IMR-90 (cell line): ENCODE measurements at regions not wholly inside any gene's neighbourhood (a gene's known extent, or its start where the extent isn't known, plus 50 kb on each side); places are given as distances from the start of the nearest gene placed in this dataset.

ENCODE experiments used
- ATAC-seq: fragments of 200-7000 bp; cut with Tn5 transposase; 2 replicates; pipeline ENCODE4 v1.9.1; 2020; ENCODE audit warnings: low read depth, mild to moderate bottlenecking, moderate library complexity
- BruUV-seq: library from RNA; stranded (reverse); fragments of 400-500 nt; replicated peaks from 2 replicates; lab custom pipeline; 2021; lab: Mats Ljungman, UMichigan
- CTCF ChIA-PET: fragments of 300-600 bp; formaldehyde crosslinking; extraction: SDS; loops from one replicate; lab custom pipeline; 2021; ENCODE audit warnings: antibody characterized with exemption; lab: Yijun Ruan, JAX
- POLR2A ChIA-PET: fragments of 300-600 bp; sonication (Branson Sonifier 250); formaldehyde crosslinking; loops from one replicate; lab custom pipeline; 2022; ENCODE audit warnings: antibody characterized with exemption; ENCODE audit not compliant: unreplicated experiment; lab: Charles Lee
- DNase-seq: peaks from one replicate; pipeline ENCODE4 v3.0.0; 2013
- H2AFZ ChIP-seq: replicated peaks from 2 replicates; pipeline ENCODE3; 2013; ENCODE audit warnings: low read length, mild to moderate bottlenecking; ENCODE audit not compliant: poor library complexity
- H2AK5ac ChIP-seq: 2 replicates; pipeline ENCODE4 v1.6.1; 2013; ENCODE audit warnings: low read depth, low read length, inconsistent platforms
- H2AK9ac ChIP-seq: replicated peaks from 2 replicates; pipeline ENCODE3; 2013; ENCODE audit warnings: mild to moderate bottlenecking, low read depth, low read length, moderate library complexity; ENCODE audit not compliant: poor library complexity
- H2BK120ac ChIP-seq: 2 replicates; pipeline ENCODE4 v1.6.1; 2013; ENCODE audit warnings: low read depth, low read length, inconsistent platforms
- H2BK15ac ChIP-seq: 3 replicates; pipeline ENCODE4 v1.6.1; 2013; ENCODE audit warnings: low read depth, low read length, inconsistent platforms
- H2BK20ac ChIP-seq: 2 replicates; pipeline ENCODE4 v1.6.1; 2013; ENCODE audit warnings: low read depth, mild to moderate bottlenecking, inconsistent platforms, low read length, moderate library complexity
- H2BK5ac ChIP-seq: 2 replicates; pipeline ENCODE4 v1.6.1; 2013; ENCODE audit warnings: mild to moderate bottlenecking, low read depth, low read length, inconsistent platforms; ENCODE audit not compliant: poor library complexity, severe bottlenecking
- H3K14ac ChIP-seq: replicated peaks from 2 replicates; pipeline ENCODE4 v1.6.1; 2013; ENCODE audit warnings: low read depth, low read length, inconsistent platforms
- H3K18ac ChIP-seq: 2 replicates; pipeline ENCODE4 v1.6.1; 2013; ENCODE audit warnings: low read depth, low read length, control low read depth
- H3K23ac ChIP-seq: 2 replicates; pipeline ENCODE4 v1.6.1; 2013; ENCODE audit warnings: low read depth, low read length, inconsistent platforms
- H3K27ac ChIP-seq: 2 replicates; pipeline ENCODE4 v1.5.1; 2013; ENCODE audit warnings: mild to moderate bottlenecking, control low read depth, low read length; ENCODE audit not compliant: insufficient read depth
- H3K27me3 ChIP-seq: 2 replicates; pipeline ENCODE4 v1.6.1; 2013; ENCODE audit warnings: low read length; ENCODE audit not compliant: control insufficient read depth, insufficient read depth
- H3K36me3 ChIP-seq: 2 replicates; pipeline ENCODE4 v1.6.1; 2013; ENCODE audit warnings: low read length, mixed read lengths; ENCODE audit not compliant: control insufficient read depth, insufficient read depth
- H3K4ac ChIP-seq: 2 replicates; pipeline ENCODE4 v1.6.1; 2013; ENCODE audit warnings: low read depth, low read length, inconsistent platforms
- H3K4me1 ChIP-seq: 2 replicates; pipeline ENCODE4 v1.6.1; 2013; ENCODE audit warnings: low read length, mixed read lengths; ENCODE audit not compliant: control insufficient read depth, insufficient read depth
- H3K4me2 ChIP-seq: 2 replicates; pipeline ENCODE4 v1.6.1; 2013; ENCODE audit warnings: low read depth, mild to moderate bottlenecking, control low read depth, low read length, moderate library complexity
- H3K4me3 ChIP-seq: 2 replicates; pipeline ENCODE4 v1.5.1; 2013; ENCODE audit warnings: low read depth, mild to moderate bottlenecking, control low read depth, low read length, moderate library complexity; ENCODE audit not compliant: insufficient read depth
- H3K56ac ChIP-seq: 2 replicates; pipeline ENCODE4 v1.6.1; 2013; ENCODE audit warnings: low read length, inconsistent platforms; ENCODE audit not compliant: insufficient read depth; ENCODE audit errors: extremely low read depth
- H3K79me1 ChIP-seq, 2 experiments: 2 replicates each; pipeline ENCODE4 v1.6.1; 2013; ENCODE audit warnings: low read length in 2 of 2, inconsistent platforms in 1 of 2, low read depth in 1 of 2
- H3K9ac ChIP-seq: 2 replicates; pipeline ENCODE4 v1.6.1; 2013; ENCODE audit warnings: low read depth, low read length, control low read depth
- H3K9me1 ChIP-seq: 2 replicates; pipeline ENCODE4 v1.6.1; 2013; ENCODE audit warnings: low read length, inconsistent platforms; ENCODE audit not compliant: insufficient read depth
- H3K9me3 ChIP-seq: 2 replicates; pipeline ENCODE4 v1.6.1; 2013; ENCODE audit warnings: low read length; ENCODE audit not compliant: control insufficient read depth, insufficient read depth
- H4K20me1 ChIP-seq: 2 replicates; pipeline ENCODE4 v1.6.1; 2013; ENCODE audit warnings: low read length, inconsistent platforms; ENCODE audit not compliant: insufficient read depth
- H4K5ac ChIP-seq: 2 replicates; pipeline ENCODE4 v1.6.1; 2013; ENCODE audit warnings: mild to moderate bottlenecking, low read depth, low read length, control low read depth
- H4K8ac ChIP-seq, 2 experiments: 2 replicates each; pipeline ENCODE4 v1.6.1; 2013; ENCODE audit warnings: low read depth in 2 of 2, low read length in 2 of 2, control low read depth in 1 of 2, inconsistent platforms in 1 of 2
- H4K91ac ChIP-seq: 2 replicates; pipeline ENCODE4 v1.6.1; 2013; ENCODE audit warnings: low read depth, low read length, inconsistent platforms; ENCODE audit not compliant: insufficient read depth
- BHLHE40 ChIP-seq: fragments of 150-350 bp; IDR thresholded peaks from 2 replicates; pipeline ENCODE4 v1.6.1; 2016; ENCODE audit warnings: mild to moderate bottlenecking, low read depth, low read length
- CEBPB ChIP-seq: IDR thresholded peaks from 2 replicates; pipeline ENCODE4 v1.6.1; 2012; ENCODE audit warnings: low read depth, low read length, improper control_type of control experiment
- CHD1 ChIP-seq: IDR thresholded peaks from 2 replicates; pipeline ENCODE4 v1.6.1; 2012; ENCODE audit warnings: low read depth, low read length, improper control_type of control experiment
- ELK1 ChIP-seq: fragments of 150-350 bp; IDR thresholded peaks from 2 replicates; pipeline ENCODE4 v1.6.1; 2016; ENCODE audit warnings: low read depth, mild to moderate bottlenecking, low read length, moderate library complexity, borderline replicate concordance
- FOS ChIP-seq: fragments of 150-350 bp; IDR thresholded peaks from 2 replicates; pipeline ENCODE4 v1.6.1; 2016; ENCODE audit warnings: low read depth, low read length
- MAFK ChIP-seq: IDR thresholded peaks from 2 replicates; pipeline ENCODE4 v1.6.1; 2012; ENCODE audit warnings: low read depth, low read length, improper control_type of control experiment
- MAZ ChIP-seq: IDR thresholded peaks from 2 replicates; pipeline ENCODE4 v1.6.1; 2012; ENCODE audit warnings: low read depth, mild to moderate bottlenecking, low read length, improper control_type of control experiment, moderate library complexity, borderline replicate concordance
- MXI1 ChIP-seq: IDR thresholded peaks from 2 replicates; pipeline ENCODE4 v1.6.1; 2012; ENCODE audit warnings: low read depth, mild to moderate bottlenecking, low read length, moderate library complexity, borderline replicate concordance
- NFE2L2 ChIP-seq: fragments of 150-350 bp; IDR thresholded peaks from 2 replicates; pipeline ENCODE4 v1.6.1; 2016; ENCODE audit warnings: low read depth, mild to moderate bottlenecking, low read length
- POLR2A ChIP-seq: IDR thresholded peaks from 2 replicates; pipeline ENCODE4 v1.6.1; 2012; ENCODE audit warnings: mild to moderate bottlenecking, low read depth, low read length
- RAD21 ChIP-seq: IDR thresholded peaks from 2 replicates; pipeline ENCODE4 v1.6.1; 2012; ENCODE audit warnings: low read length, improper control_type of control experiment
- RCOR1 ChIP-seq: IDR thresholded peaks from 2 replicates; pipeline ENCODE4 v1.6.1; 2012; ENCODE audit warnings: mild to moderate bottlenecking, low read length, improper control_type of control experiment; ENCODE audit not compliant: insufficient replicate concordance
- RFX5 ChIP-seq: IDR thresholded peaks from 2 replicates; pipeline ENCODE4 v1.8.0; 2012; ENCODE audit warnings: low read depth, mild to moderate bottlenecking, low read length, moderate library complexity
- SMC3 ChIP-seq: fragments of 150-350 bp; IDR thresholded peaks from 2 replicates; pipeline ENCODE4 v1.6.1; 2016; ENCODE audit warnings: low read depth, mild to moderate bottlenecking, antibody characterized with exemption, low read length, moderate library complexity
- WGBS, 2 experiments: methylation state at CpG; one replicate each; pipeline versions ENCODE4 v1.1.5 to v1.1.7; 2013; ENCODE audit warnings: missing lambda C conversion rate in 2 of 2; ENCODE audit not compliant: insufficient read length in 1 of 2; ENCODE audit errors: extremely low coverage in 2 of 2; 5-methylcytosine and 5-hydroxymethylcytosine counted together
- dilution Hi-C: fragments of 300-500 bp; cut with HindIII; formaldehyde crosslinking; loops from one replicate; pipeline ENCODE4 v1.14.3; 2018; ENCODE audit warnings: low sequenced_read_pairs; ENCODE audit not compliant: unreplicated experiment
- in situ Hi-C: fragments of 300-500 bp; cut with MboI; formaldehyde crosslinking; loops from 3 replicates; pipeline ENCODE4 v1.14.3; 2019; ENCODE audit warnings: low sequenced_read_pairs, inconsistent platforms, mixed read lengths
- intact Hi-C: fragments of 100-400 bp; cut with micrococcal nuclease; formaldehyde crosslinking; loops from 2 replicates; pipeline ENCODE4 v1.10.0; 2022
- TF ChIP-seq, protein P1 (sequence below): fragments of 150-350 bp; IDR thresholded peaks from 2 replicates; pipeline ENCODE4 v1.6.1; 2017; ENCODE audit warnings: mild to moderate bottlenecking, antibody characterized with exemption, low read length, low read depth
- TF ChIP-seq, protein P2 (sequence below): conservative IDR thresholded peaks from 2 replicates; pipeline ENCODE4 v1.5.1; 2012; ENCODE audit warnings: mild to moderate bottlenecking, low read depth, low read length, improper control_type of control experiment

- TF ChIP-seq SMC3: no peak
- TF ChIP-seq MAFK: no peak
- no peak for TF ChIP-seq RFX5
- no peak for TF ChIP-seq CHD1
- TF ChIP-seq MXI1: no peak
- TF ChIP-seq FOS: no peak
- TF ChIP-seq BHLHE40: no peak
- TF ChIP-seq RAD21: no peak
- TF ChIP-seq RCOR1: no peak
- TF ChIP-seq CEBPB: no peak
- no peak for TF ChIP-seq POLR2A
- TF ChIP-seq, protein P1, sequence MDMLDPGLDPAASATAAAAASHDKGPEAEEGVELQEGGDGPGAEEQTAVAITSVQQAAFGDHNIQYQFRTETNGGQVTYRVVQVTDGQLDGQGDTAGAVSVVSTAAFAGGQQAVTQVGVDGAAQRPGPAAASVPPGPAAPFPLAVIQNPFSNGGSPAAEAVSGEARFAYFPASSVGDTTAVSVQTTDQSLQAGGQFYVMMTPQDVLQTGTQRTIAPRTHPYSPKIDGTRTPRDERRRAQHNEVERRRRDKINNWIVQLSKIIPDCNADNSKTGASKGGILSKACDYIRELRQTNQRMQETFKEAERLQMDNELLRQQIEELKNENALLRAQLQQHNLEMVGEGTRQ: no peak
- TF ChIP-seq ELK1: no peak
- no peak for TF ChIP-seq NFE2L2
- TF ChIP-seq, protein P2, sequence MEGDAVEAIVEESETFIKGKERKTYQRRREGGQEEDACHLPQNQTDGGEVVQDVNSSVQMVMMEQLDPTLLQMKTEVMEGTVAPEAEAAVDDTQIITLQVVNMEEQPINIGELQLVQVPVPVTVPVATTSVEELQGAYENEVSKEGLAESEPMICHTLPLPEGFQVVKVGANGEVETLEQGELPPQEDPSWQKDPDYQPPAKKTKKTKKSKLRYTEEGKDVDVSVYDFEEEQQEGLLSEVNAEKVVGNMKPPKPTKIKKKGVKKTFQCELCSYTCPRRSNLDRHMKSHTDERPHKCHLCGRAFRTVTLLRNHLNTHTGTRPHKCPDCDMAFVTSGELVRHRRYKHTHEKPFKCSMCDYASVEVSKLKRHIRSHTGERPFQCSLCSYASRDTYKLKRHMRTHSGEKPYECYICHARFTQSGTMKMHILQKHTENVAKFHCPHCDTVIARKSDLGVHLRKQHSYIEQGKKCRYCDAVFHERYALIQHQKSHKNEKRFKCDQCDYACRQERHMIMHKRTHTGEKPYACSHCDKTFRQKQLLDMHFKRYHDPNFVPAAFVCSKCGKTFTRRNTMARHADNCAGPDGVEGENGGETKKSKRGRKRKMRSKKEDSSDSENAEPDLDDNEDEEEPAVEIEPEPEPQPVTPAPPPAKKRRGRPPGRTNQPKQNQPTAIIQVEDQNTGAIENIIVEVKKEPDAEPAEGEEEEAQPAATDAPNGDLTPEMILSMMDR: no peak
- no peak for TF ChIP-seq MAZ
- BruUV-seq: no TSS peak
- dilution Hi-C loops: no loop called here
- Histone ChIP-seq H2AK5ac (no peak overlapping the region), H2BK15ac (no peak overlapping the region), H2BK20ac (no peak overlapping the region), H4K20me1 (no peaks in the 10 kb centered on the region), H3K23ac (no peak overlapping the region), H2AFZ (no peak overlapping the region), H4K5ac (no peak overlapping the region), H2AK9ac (no peak overlapping the region), H3K4me2 (no peak overlapping the region), H3K9me1 (no peaks in the 10 kb centered on the region), H3K9ac (no peak overlapping the region), H3K4me1 (no peaks in the 10 kb centered on the region), H4K91ac (no peak overlapping the region), H3K9me3 (peaks cover 10% of the 10 kb centered on the region), H3K27ac (no peak overlapping the region), H3K4ac (no peak overlapping the region), H3K14ac (no peak overlapping the region), H3K79me1 (no peaks in the 10 kb centered on the region), H2BK5ac (no peak overlapping the region), H4K8ac (no peak overlapping the region), H2BK120ac (no peak overlapping the region), H3K18ac (no peak overlapping the region), H3K56ac (no peak overlapping the region), H3K27me3 (no peaks in the 10 kb centered on the region), H3K4me3 (no peak overlapping the region), H3K36me3 (no peaks in the 10 kb centered on the region)
- no peak for DNase-seq
- ChIA-PET CTCF (no interaction called here), POLR2A (no interaction called here)
- WGBS, 2 experiments: no CpG with 5 or more reads among the region's 5 CpGs
- no peak for ATAC-seq
- intact Hi-C loops: no loop called here
- in situ Hi-C loops: no loop called here
Measured at GRCh38 chr9:1429297-1429696, 379.1 kb downstream of the DMRT2 start.
